ENCODE measurements at regions not wholly inside any gene's neighbourhood (a gene's known extent, or its start where the extent isn't known, plus 50 kb on each side); places are given as distances from the start of the nearest gene placed in this dataset.

DNA sequence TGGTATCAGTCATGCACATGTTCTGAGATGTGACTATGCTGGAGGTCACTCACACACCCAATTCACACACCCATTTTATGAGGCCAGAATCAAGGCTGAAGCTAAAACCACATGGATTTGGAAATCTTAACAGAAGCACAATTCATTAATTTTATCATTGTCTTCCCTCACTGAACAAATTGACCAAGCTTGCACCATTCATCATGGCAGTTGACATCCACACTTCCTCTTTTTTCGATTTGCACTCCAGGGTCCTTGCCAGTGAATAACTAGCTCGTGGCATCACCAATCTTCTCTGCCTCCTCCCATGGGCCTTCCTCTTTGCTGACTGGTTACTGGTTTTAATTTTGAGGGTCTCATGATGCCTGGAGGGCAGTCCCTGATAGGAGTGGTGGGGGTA, 123.0 kb upstream of the ASIC2 start:
- TF ChIP-seq, protein P1, sequence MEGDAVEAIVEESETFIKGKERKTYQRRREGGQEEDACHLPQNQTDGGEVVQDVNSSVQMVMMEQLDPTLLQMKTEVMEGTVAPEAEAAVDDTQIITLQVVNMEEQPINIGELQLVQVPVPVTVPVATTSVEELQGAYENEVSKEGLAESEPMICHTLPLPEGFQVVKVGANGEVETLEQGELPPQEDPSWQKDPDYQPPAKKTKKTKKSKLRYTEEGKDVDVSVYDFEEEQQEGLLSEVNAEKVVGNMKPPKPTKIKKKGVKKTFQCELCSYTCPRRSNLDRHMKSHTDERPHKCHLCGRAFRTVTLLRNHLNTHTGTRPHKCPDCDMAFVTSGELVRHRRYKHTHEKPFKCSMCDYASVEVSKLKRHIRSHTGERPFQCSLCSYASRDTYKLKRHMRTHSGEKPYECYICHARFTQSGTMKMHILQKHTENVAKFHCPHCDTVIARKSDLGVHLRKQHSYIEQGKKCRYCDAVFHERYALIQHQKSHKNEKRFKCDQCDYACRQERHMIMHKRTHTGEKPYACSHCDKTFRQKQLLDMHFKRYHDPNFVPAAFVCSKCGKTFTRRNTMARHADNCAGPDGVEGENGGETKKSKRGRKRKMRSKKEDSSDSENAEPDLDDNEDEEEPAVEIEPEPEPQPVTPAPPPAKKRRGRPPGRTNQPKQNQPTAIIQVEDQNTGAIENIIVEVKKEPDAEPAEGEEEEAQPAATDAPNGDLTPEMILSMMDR (IDR thresholded peaks at IDR 0.05): no peak
- TF ChIP-seq POLR2A (IDR thresholded peaks at IDR 0.05): no peak
- TF ChIP-seq EP300 (IDR thresholded peaks at IDR 0.05): no peak
- TF ChIP-seq POLR2AphosphoS5 (IDR thresholded peaks at IDR 0.05): no peak
